ENCODE measurements at regions not wholly inside any gene's neighbourhood (a gene's known extent, or its start where the extent isn't known, plus 50 kb on each side); places are given as distances from the start of the nearest gene placed in this dataset.
"Not testable (repeated sequence)": the region's sequence is repeated elsewhere in the genome, so short reads cannot be mapped to it uniquely, and the experiment has no call there.

DNA sequence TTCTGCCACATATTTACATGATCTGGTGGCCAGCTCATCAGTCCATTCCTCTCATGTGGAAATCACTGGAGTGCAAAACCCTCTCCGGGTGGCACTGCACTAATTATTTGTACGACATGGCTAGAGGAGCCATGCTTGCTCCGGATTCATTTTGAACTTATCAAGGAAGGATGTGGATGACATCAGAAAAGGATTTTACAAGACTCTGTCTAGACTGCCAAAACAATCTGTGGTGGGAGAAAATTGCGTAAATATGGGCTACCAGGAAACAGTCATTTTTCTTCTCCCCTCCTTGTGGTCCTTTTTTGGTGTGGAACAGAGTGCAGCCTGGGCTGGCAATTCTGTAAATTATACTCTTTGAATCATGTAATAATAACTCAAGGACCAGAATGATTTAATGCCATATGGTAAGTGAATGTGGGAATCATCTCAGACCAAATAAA is 123.4 kb upstream of the IFNE start:
- DNase-seq, result peak; percentile 93

DNA sequence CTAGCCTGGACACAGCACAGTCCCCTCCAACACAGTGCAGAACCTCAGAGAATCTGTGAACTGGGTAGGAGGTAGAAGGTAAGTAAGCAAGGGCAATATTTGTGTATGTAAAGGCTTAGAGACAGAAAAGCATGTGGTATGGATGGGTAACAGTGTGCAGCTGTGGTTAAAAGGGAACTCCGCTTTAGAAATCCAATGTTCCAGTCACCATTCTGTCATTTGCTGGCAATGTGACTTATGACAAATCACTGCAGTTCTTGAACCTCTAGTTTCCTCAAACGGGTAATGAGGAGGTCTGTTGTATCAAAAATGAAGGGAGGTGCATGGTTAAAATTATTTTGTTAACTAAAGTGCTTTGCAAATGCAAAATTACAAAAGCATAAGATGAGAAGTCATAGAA is 125.5 kb upstream of the IFNE start:
- no peak for DNase-seq

DNA sequence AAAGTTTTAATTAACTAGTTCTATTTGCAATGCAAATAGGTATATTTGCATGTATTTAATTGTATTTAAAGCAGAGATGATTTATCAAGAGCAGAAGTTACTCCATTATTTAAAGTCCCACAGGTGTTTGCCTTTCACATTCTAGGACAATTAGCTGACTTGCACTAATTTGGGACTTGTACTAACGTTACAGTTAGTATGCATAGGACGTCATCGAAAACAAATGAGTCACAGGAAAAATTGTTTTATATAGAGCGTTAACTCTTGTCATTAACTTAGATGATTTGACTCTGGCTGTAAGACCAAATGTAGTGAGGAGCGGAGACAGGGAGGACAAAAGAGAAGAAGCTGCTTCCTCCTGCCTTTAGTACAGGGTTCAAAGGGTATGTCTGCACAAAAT is 126.1 kb upstream of the IFNE start:
- DNase-seq, result no peak

DNA sequence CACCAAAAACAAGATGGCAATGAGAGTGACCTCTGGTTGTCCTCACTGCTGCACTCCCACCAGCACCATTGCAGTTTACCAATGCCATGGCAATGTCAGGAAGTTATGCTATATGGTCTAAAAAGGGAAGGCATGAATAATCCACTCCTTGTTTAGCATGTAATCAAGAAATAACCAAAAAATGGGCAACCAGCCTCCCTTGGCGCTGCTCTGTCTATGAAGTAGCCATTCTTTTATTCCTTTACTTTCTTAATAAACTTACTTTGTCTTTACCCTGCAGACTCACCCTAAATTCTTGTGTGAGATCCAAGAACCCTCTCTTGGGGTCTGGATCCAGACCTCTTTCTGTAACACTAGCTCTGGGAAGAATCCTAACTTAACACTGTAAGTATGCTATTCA is 127.4 kb upstream of the IFNE start:
- no peak for DNase-seq

DNA sequence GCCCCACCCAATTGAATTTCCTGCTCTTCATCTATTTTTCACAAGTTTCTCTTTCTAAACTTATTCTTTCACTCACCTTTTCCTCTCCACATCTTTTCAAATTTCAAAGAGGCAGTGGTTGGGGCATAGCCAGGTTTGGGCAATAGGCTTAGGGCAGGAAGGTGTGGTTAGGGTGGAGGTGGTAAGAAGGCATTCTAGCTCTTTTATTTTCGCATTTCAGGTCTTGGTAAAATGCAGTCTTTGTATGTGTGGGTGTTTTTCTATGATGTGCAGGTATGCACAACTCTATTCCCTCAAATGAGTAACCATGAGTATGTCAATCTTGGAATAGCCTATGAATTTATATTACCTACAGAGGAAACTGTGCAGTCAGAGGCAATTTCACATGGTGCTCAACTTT is 129.8 kb upstream of the IFNE start:
- DNase-seq, result no peak

DNA sequence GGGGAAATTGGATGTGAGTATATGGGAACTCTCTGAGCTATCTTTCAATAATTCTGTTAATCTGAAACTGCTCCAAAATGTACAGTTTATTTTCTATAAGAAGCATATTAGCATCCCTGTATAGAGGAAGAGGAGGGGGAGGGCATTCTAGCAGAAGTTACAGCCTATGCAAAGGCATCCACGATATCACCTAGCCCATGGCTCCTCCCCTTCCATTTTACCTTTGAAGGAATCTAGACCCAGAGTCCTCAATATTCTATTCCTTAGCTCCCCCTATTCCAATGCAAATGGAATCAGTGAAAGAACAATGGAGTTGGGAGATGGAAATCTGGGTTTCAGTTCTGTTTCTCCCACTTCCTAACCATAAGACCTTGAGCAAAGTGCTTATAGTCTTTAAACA is 132.9 kb upstream of the IFNE start:
- DNase-seq, result no peak

DNA sequence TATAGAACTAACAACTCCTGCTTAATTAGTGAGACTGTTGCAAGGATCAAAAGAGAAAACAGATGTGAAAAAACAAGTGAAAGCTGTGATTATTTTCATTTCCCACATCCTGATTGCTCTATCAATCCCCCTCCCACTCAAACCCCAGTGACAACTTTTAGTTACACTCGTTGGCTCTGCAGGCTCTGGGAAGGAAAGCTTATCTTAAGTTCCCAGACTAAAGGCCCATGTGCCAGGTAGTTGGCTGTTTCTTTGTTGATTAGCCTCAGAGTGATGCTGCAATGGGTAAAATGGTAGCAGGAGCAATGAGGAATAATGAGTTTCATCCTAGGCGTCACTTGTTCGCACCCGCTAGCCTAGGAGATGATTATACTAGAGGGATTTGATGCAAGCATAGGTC is 133.3 kb upstream of the IFNE start:
- no peak for DNase-seq

DNA sequence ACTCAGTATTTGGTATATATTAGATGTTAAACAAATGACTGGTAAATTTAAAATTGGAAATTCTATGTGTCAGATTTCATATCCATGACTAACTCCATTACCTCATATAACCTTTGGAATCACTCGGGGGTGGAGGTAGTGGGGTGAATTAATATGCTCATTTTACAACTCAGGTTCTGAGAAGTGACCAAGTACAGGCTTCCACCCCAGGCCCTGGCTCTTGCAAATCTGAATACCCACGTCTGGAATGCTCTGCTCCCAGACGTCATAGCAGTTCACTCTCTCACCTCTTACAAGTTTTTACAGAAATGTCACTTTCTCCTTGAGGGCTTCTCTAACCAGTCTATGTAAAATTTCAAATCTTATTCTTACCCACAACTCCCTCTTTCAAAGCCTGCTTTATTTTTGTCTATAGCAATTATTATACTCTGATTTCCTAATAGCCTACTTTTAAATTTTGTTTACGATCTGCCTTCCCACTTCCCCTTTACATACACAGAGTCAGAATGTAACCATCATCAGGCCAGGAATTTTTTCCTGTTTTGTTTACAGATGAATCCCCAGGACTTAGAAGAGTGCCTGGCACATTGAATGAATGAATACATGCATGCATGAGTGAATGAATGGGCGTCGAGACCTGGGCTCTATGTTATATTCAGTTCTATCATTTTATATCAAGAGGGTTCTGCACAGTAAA is 134.1 kb upstream of the IFNE start:
- peak; percentile 96 for DNase-seq

DNA sequence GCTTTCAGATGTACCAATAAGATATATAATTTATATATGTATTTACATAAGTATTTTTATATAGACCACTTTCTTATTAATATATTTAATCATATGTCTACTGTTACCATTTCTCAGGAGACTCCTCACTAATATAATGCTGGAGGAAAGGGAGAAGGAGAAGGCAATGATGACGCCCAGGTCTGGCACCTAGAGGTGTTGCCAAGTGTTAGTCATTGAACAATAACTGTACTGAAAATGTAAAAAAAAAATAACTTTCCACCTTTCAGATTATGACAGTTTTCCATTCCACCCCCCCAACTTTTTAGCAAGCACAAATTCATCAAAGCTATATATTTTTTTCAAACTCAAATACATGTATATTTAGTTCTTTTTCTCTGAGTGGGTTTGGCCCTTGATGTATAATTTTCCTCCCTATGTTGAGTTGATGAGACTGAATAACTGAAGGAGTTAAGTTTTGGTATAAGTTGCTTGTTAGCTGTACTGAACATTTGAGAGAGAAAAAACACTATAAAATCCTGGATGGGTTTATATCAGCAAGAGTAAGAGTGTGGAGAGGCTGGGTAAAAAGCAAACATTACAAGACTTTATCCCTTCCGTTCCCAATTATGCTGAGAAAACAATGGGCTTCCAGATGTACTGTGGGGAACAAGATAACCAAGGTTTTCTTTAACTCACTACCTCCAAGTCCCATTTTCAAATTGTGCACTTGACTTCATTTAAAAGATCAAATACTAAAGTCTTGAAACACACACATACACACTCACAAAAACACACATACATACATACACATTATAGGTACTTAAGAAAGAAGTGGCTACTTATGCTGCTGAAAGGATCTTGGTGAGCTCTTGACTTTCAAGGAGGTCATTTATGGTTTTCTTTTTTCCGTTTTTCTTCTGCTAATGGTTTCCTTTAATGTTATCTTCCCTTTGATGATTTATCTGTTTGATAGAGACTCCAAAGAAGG is 142.8 kb upstream of the IFNE start:
- no peak for DNase-seq

DNA sequence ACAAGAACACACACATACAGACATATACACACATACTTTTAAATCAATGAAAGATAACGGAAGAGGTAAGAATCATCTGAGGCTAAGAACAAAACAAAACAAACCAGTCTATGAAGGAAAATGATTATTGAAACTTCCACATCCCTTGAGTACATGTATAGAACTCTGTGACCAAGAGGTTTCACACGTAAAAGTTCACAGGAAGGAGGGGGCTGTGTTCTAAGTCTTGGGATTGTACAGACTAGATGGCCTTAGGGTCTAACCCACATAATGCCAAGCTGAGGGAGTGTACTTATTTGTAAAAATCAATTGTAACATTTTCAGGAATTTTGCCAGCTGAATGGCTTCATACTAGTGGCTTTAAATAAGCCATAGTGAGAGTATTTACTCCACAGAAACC is 144.4 kb upstream of the IFNE start:
- DNase-seq, result no peak

DNA sequence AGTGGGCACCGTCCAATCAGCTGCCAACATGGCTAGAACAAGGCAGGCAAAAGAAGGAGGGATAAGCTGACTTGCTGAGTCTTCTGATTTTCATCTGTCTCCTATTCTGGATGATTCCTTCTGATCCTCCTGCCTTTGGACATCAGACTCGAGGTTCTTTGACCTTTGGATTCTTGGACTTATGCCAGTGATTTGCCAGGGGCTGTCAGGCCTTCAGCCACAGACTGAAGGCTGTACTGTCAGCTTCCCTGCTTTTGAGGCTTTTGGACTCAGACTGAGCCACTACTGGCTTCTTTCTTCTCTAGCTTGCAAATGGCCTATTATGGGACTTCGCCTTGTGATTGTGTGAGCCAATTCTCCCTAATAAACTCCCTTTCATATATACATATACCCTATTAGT is 146.8 kb upstream of the IFNE start:
- not testable (repeated sequence) for DNase-seq

DNA sequence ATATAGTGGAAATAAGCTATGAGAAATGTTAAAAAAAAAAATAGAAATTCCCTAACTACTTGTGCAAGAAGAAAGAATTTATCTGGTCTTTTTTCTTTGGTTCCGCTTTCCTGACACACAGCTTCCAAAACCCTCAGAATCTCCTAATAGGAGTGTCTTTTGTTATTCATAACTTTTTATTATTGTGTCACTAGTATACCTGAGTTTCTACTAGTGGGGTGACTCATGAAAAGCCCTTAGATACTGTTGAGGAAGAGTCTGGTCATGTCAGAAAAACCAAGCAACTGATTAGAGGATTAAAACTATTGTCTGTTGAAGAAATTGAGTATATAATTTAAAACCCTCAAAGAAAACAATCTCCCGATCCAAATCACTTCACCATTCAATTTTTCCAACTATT is 152.8 kb upstream of the IFNE start:
- DNase-seq, result no peak

DNA sequence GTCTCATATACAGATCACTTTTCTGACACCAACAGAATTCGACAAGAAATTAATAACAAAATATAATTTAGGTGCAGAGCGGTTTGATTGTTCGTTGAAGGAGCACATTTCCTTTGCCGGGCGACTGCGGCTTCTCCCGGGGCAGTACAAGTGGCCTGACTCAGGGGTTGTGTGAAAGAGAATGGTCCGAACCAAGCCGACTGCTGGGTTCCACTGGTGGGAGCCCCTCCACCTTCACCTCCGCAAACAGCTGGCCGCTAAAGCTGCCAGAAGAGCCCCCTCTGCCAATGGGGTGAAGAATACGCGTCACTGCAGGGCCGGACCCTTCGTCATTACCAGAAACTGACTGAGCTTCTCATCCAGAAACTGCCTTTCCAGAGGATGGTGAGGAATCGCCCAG is 156.0 kb upstream of the IFNE start:
- DNase-seq, result no peak

DNA sequence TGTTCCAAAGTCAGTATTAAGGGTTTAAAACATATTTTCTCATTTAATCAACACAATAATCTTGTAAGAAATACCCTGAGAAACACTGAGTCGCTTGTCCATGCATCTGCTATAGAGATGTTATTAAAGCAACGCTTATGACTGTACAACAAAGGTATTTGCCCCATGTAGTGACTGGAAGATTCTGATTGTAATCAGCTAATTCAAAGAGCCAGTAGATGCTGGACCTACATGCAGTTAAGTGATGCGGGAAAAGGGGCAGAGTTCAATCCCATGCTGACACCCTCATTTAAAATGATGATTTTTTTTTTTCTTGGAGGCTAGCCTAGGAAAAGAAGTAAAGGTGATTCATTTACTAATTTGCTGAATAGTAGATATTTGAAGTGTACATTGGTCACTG is 149.3 kb upstream of the MTAP start:
- DNase-seq, result peak; percentile 85

DNA sequence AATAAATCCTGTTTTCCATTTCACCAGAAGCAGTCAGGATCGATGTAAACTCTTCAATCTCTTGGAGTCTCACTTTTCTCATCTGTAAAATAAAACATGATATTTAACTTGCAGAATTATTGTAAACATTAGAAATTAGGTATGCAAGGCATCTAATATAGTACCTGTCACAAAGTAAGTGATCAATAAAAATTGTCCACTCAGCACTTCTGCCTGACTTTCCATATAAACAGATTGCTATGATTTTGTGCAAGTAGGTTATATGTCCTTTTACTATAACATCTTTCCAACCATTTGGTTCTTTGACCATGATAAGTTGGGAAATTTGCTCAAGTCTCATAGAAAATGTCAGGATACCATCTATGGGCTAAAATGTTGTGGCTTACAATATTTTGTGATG is 148.8 kb upstream of the MTAP start:
- DNase-seq, result no peak

DNA sequence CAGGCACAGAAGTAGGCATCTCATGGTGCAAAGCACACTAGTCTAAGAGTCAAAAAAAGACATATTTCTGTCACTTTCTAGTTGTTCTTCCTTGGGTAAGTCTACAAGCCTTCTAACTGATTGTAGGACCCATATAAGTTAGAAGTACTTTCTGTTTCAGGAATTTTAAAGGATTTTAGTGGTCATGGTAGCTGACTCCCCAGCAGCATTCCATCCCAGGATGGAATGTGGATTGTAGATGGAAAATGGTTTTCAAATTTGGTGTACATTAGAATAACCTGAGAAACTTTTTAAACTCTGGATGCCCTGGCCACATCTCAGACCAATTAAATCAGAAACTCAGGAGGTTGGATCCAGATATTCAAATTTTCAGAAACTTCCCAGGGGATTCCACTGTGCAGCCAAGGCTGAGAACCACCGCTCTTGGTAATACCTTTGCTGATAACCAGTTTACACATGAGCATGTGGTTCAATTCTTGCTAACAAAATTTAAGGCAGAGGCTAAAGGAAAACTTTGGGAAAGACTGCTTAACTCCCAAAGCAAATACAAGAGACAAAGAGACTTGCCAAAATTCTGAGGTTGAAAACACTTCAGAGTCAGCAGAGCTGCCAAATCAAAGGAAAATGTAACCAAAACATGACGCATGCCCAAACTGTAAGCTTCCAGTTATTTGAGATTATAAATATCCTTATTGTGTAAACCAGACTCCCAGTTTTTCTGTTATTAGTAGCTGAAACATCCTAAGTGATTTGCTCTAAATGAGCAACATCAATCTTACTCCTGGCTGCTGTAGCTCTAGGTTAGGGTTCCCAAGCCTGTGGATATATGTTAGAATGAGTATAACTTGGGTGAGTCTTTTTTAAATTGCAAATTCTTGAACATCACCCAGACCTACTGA is 145.4 kb upstream of the MTAP start:
- peak; percentile 81 for DNase-seq

DNA sequence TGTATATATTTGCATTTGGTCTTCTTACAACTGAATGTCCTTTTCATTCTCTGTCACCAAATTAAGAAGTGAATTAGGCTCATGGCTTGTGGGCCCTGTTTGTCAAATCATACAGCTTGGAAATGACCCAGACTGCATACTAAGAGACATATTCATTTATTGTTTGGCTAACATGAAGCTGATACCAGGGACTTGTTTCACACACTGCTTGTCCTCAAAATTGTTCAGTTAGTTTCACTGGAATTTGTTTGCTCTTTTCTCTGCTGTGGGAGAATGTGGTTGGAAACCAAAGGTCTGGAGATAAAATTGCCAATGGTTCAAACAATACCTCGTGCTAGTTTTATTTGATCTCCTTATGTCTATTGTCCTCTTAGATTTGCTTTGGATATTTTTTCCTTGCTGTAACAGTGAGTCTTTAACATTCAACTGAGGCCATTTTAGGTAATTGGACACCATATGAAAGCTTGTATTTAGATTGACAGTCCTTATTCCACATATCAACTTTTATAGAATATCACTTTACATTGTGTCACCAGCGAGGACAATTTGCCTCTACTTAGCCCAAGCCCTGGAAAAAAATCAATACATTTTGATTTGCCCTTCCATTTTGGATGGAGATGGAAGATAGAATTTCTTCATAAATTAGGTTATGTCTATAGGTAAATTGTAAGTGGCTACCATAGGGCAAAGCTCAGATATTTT is 144.3 kb upstream of the MTAP start:
- DNase-seq, result peak; percentile 60

DNA sequence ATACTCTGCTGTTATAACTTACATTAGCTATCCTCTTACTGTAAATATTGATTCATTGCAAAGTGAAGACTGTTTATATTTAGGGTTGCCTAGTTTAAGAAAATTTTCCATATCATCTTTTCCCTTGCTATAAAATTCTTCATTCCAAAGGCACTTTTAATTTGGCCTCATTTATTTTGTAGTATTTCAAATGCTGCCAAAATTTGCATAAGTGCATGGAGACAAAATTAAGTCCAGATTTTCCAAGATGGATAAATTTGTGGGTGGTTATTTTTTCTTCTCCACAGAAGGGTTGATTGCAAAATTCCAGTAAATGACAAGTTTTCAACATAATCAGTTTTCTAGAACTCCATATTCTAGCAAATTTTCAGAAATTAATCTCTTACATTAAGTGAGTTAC is 141.5 kb upstream of the MTAP start:
- DNase-seq, result peak; percentile 25

DNA sequence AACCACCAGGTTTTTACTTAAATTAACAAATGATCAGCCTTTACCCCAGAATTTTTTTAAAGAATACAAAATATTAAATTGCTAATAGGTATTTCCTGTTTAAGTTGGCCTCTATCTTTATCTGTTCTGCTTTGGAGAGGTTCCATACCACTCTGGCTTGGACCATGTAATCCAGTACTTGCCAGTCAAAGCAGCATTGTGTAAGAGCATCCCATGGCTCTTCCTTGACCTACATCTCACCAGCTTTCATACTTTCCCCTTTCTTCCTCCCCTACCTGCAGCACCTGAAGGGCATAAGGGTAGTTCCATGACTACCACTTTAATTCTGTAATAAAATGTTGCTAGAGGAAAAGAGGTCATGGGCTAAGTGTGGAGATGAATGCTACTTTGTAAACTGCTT is 140.8 kb upstream of the MTAP start:
- peak; percentile 44 for DNase-seq

DNA sequence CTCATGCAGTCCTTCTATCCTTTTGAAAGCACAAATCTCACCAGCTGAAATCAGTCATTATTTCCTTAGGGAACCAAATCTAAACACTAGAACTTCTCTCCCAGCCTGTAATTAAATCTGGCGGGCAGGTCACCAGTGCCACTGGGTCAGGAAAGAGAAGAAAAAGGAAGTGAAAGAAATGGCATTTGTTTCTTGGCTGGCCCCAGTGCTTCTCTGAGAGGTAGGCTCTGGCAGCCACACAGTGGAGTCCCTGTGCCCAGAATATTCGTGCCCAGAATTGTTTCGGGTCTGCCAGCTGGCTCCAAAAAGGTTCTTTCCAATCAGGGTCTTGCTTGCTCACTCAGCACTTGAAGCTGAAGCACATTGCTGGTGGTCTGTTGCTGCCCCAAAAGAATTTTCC is 133.9 kb upstream of the MTAP start:
- DNase-seq, result no peak

DNA sequence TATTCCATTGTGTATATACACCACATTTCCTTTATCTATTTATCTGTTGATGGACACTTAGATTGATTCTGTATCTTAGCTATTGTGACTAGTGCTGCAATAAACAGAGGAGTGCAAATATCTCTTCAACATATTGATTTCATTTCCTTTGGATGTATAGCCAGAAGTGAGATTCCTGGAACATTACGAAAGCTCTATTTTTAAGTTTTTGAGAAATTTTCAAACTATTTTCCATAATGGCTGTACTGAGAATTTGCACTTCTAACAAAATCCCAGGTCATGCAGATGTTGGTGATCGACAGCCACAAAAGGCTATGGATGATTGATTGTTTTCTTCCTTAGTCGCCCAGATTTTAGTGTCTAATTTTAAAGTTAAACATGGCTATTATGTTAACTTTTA is 132.7 kb upstream of the MTAP start:
- peak; percentile 43 for DNase-seq

DNA sequence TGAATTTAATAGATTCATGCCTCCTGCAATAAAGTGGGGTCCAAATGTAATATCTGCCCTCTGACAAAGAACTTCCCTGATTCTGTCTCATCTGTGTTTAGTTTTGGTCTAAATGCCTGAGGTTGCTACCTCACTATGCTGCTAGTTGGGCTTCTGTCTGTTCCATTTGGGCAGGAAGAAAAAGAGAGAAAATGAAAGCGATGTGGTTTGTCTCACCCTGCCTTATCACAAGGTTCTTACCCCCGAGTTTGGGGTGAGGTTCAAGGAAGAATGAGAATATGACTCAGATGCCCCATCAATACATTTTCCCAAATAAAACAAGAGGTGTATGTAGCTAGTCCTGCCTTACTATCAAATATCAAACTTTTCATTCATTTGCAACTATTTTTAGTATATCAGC is 132.1 kb upstream of the MTAP start:
- peak; percentile 30 for DNase-seq

DNA sequence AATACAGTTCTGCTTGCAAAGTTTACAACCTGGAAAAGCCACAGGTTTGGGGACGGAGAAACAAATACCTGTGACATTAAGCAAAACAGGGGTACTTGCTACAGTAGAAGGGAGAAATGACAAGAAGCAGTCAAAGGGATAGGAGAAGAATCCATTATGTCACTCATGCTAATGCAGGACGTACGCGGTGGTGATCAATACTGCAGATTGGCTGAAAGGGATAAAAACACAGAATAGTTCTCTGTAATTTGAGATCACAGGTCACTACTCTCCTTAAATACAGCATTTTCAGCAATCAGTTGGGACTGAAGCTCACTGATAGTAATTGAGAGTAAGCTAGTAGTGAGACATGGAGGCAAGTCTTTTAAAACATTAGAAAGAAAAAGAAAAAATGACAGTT is 130.3 kb upstream of the MTAP start:
- DNase-seq, result no peak
